ENCODE measurements at regions not wholly inside any gene's neighbourhood (a gene's known extent, or its start where the extent isn't known, plus 50 kb on each side); places are given as distances from the start of the nearest gene placed in this dataset.

GRCh38 chr4:24116107-24116506 is 226.3 kb upstream of the PPARGC1A start:
- Histone ChIP-seq H3K36me3 (ENCODE audit: insufficient read depth, low read length) (no peaks in the 10 kb centered on the region), H4K20me1 (ENCODE audit: insufficient read depth, low read length, poor library complexity, severe bottlenecking) (no peaks in the 10 kb centered on the region), H3K9me2 (replicated peaks; ENCODE audit: low read depth, low read length) (no peaks in the 10 kb centered on the region), H3K79me2 (ENCODE audit: insufficient read depth, low read length) (no peaks in the 10 kb centered on the region), H2AFZ (ENCODE audit: low read length) (no peak overlapping the region), H3K4me2 (ENCODE audit: low read depth, low read length, poor library complexity, severe bottlenecking) (no peak overlapping the region), H3K9ac (ENCODE audit: low read depth, low read length, poor library complexity, severe bottlenecking) (no peak overlapping the region), H3K4me3 (ENCODE audit: low read length, poor library complexity, severe bottlenecking) (no peak overlapping the region), H3K4me1 (ENCODE audit: insufficient read depth, low read length, poor library complexity, severe bottlenecking) (no peaks in the 10 kb centered on the region), H3K27me3 (ENCODE audit: insufficient read depth, low read length, poor library complexity, severe bottlenecking) (no peaks in the 10 kb centered on the region), H3F3A (ENCODE audit: low read depth) (no peaks in the 10 kb centered on the region), H3K9me3 (ENCODE audit: insufficient read depth, low read depth, low read length) (0 out of 2 replicates have a peak, but pooled peaks cover 3% of the 10 kb centered on the region)
- no peak for TF ChIP-seq CTCF (conservative IDR thresholded peaks at IDR 0.05; ENCODE audit: low read length)
- TF ChIP-seq EZH2phosphoT487 (IDR thresholded peaks at IDR 0.05; ENCODE audit: borderline replicate concordance) = no peak

- Histone ChIP-seq H3K27me3 (ENCODE audit: insufficient read depth, low read length, poor library complexity, severe bottlenecking) (no peaks in the 10 kb centered on the region), H3K36me3 (ENCODE audit: insufficient read depth, low read length) (no peaks in the 10 kb centered on the region), H3K9ac (ENCODE audit: low read depth, low read length, poor library complexity, severe bottlenecking) (no peak overlapping the region), H2AFZ (ENCODE audit: low read length) (no peak overlapping the region), H3K4me1 (ENCODE audit: insufficient read depth, low read length, poor library complexity, severe bottlenecking) (no peaks in the 10 kb centered on the region), H3K9me3 (ENCODE audit: insufficient read depth, low read depth, low read length) (0 out of 2 replicates have a peak, but pooled peaks cover 3% of the 10 kb centered on the region), H3K4me3 (ENCODE audit: low read length, poor library complexity, severe bottlenecking) (no peak overlapping the region), H3K9me2 (replicated peaks; ENCODE audit: low read depth, low read length) (no peaks in the 10 kb centered on the region), H3K4me2 (ENCODE audit: low read depth, low read length, poor library complexity, severe bottlenecking) (no peak overlapping the region), H3F3A (ENCODE audit: low read depth) (no peaks in the 10 kb centered on the region), H3K79me2 (ENCODE audit: insufficient read depth, low read length) (no peaks in the 10 kb centered on the region), H4K20me1 (ENCODE audit: insufficient read depth, low read length, poor library complexity, severe bottlenecking) (no peaks in the 10 kb centered on the region)
- TF ChIP-seq CTCF (conservative IDR thresholded peaks at IDR 0.05; ENCODE audit: low read length) = no peak
- TF ChIP-seq EZH2phosphoT487 (IDR thresholded peaks at IDR 0.05; ENCODE audit: borderline replicate concordance) = no peak
Observed at GRCh38 chr4:24114919-24115500, 225.2 kb upstream of the PPARGC1A start.

GRCh38 chr4:24114444-24114843 is 224.6 kb upstream of the PPARGC1A start:
- no peaks in the 10 kb centered on the region for H3K27me3 ChIP-seq (ENCODE audit: insufficient read depth, low read length, poor library complexity, severe bottlenecking)
- H3K4me2 ChIP-seq (ENCODE audit: low read depth, low read length, poor library complexity, severe bottlenecking) = no peak overlapping the region
- no peaks in the 10 kb centered on the region for H3F3A ChIP-seq (ENCODE audit: low read depth)
- no peaks in the 10 kb centered on the region for H3K79me2 ChIP-seq (ENCODE audit: insufficient read depth, low read length)
- H2AFZ ChIP-seq (ENCODE audit: low read length) = no peak overlapping the region
- no peaks in the 10 kb centered on the region for H3K4me1 ChIP-seq (ENCODE audit: insufficient read depth, low read length, poor library complexity, severe bottlenecking)
- no peak overlapping the region for H3K9ac ChIP-seq (ENCODE audit: low read depth, low read length, poor library complexity, severe bottlenecking)
- no peaks in the 10 kb centered on the region for H3K36me3 ChIP-seq (ENCODE audit: insufficient read depth, low read length)
- H3K9me3 ChIP-seq (ENCODE audit: insufficient read depth, low read depth, low read length) = 0 out of 2 replicates have a peak, but pooled peaks cover 3% of the 10 kb centered on the region
- no peak overlapping the region for H3K4me3 ChIP-seq (ENCODE audit: low read length, poor library complexity, severe bottlenecking)
- no peaks in the 10 kb centered on the region for H4K20me1 ChIP-seq (ENCODE audit: insufficient read depth, low read length, poor library complexity, severe bottlenecking)
- no peak for TF ChIP-seq CTCF (conservative IDR thresholded peaks at IDR 0.05; ENCODE audit: low read length)
- TF ChIP-seq EZH2phosphoT487 (IDR thresholded peaks at IDR 0.05; ENCODE audit: borderline replicate concordance) = no peak
- H3K9me2 ChIP-seq (replicated peaks; ENCODE audit: low read depth, low read length) = no peaks in the 10 kb centered on the region
